ENCODE measurements at regions not wholly inside any gene's neighbourhood (a gene's known extent, or its start where the extent isn't known, plus 50 kb on each side); places are given as distances from the start of the nearest gene placed in this dataset.

DNA sequence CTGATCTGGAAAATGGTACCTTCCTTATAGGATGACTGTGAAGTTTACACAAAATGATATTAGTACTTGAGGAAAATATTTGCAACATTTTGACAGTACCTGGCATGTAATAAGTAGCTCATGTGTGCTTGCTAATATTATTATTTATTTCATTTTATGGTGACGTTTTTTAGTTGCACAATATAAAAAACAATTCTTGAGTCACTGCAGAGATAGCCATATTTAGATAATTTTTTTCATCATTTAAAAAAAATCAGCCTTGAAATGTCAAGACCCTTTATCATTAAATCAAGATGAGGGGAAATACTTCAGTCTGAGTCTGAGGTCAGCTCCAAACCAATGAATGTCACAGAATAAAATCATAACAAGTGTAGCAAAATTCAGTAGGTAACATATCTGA lies 196.8 kb upstream of the RUNX1 start:
- TF ChIP-seq MYC (IDR thresholded peaks at IDR 0.05; ENCODE audit: low read depth, low read length), result no peak
- TF ChIP-seq, protein P1, sequence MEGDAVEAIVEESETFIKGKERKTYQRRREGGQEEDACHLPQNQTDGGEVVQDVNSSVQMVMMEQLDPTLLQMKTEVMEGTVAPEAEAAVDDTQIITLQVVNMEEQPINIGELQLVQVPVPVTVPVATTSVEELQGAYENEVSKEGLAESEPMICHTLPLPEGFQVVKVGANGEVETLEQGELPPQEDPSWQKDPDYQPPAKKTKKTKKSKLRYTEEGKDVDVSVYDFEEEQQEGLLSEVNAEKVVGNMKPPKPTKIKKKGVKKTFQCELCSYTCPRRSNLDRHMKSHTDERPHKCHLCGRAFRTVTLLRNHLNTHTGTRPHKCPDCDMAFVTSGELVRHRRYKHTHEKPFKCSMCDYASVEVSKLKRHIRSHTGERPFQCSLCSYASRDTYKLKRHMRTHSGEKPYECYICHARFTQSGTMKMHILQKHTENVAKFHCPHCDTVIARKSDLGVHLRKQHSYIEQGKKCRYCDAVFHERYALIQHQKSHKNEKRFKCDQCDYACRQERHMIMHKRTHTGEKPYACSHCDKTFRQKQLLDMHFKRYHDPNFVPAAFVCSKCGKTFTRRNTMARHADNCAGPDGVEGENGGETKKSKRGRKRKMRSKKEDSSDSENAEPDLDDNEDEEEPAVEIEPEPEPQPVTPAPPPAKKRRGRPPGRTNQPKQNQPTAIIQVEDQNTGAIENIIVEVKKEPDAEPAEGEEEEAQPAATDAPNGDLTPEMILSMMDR (IDR thresholded peaks at IDR 0.05; ENCODE audit: low read depth, low read length), result no peak
